ENCODE measurements at regions not wholly inside any gene's neighbourhood (a gene's known extent, or its start where the extent isn't known, plus 50 kb on each side); places are given as distances from the start of the nearest gene placed in this dataset.

DNA sequence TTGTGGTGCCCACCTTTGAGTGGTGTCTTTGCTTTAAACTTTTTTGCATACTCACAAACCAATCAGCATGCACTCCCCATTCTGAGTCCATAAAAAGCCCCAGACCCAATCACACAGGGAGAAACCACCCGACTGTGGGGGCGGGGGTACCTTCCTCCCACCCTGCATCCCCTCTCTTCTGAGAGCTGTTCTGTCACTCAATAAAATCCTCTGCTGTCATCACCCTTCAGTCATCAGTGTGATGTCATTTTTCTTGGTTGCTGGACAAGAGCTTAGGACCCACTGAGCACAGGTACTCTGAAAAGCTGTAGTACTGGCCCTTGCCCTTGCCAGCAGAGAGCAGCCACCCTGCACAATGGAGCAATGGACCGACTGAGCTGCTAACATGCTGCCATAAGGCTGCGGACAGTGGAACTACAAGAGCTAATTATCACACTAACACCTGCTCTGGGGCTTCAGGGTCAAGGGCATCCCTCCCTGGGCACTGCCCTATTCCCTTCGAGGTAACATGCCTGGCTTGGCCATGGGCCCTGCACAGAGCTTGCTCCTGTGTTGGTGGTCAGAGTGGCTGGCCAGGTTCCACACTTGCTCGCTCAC lies 62.9 kb upstream of the PGRMC2 start (continued):
- TF ChIP-seq GABPA (tag; conservative IDR thresholded peaks at IDR 0.05; ENCODE audit: low read depth) (0 out of 2 replicates have a peak, but pooled peaks have one; percentile 3), TRIM25 (IDR thresholded peaks at IDR 0.05; ENCODE audit: borderline replicate concordance) (no peak), RBFOX2 (IDR thresholded peaks at IDR 0.05; ENCODE audit: low read depth, low read length) (0 out of 2 replicates have a peak, but pooled peaks have one; percentile 15), GABPB1 (CRISPR knock-in tag; IDR thresholded peaks at IDR 0.05) (0 out of 2 replicates have a peak, but pooled peaks have one; percentile 5), MTA1 (IDR thresholded peaks at IDR 0.05; ENCODE audit: borderline replicate concordance) (no peak), OTX1 (CRISPR knock-in tag; IDR thresholded peaks at IDR 0.05) (no peak), ZBTB33 (CRISPR knock-in tag; IDR thresholded peaks at IDR 0.05) (no peak), ZNF57 (CRISPR knock-in tag; IDR thresholded peaks at IDR 0.05) (no peak), MEIS2 (IDR thresholded peaks at IDR 0.05; ENCODE audit: partially characterized antibody) (peak; percentile 77), ATF1 (CRISPR knock-in tag; IDR thresholded peaks at IDR 0.05) (no peak), ATF1 (tag; IDR thresholded peaks at IDR 0.05) (no peak), ZNF23 (CRISPR knock-in tag; IDR thresholded peaks at IDR 0.05) (no peak), KAT7 (CRISPR knock-in tag; IDR thresholded peaks at IDR 0.05; ENCODE audit: borderline replicate concordance) (no peak), ETS2 (tag; IDR thresholded peaks at IDR 0.05; ENCODE audit: borderline replicate concordance, poor library complexity, severe bottlenecking) (no peak), SIX5 (IDR thresholded peaks at IDR 0.05; ENCODE audit: borderline replicate concordance in 1 of 2, insufficient read depth in 1 of 2, low read depth in 1 of 2, low read length in 2 of 2) (no peak), L3MBTL2 (IDR thresholded peaks at IDR 0.05) (no peak), ZMIZ1 (IDR thresholded peaks at IDR 0.05; ENCODE audit: low read depth in 2 of 2, low read length in 2 of 2) (no peak), GATAD2A (IDR thresholded peaks at IDR 0.05) (no peak), HDAC6 (IDR thresholded peaks at IDR 0.05; ENCODE audit: low read depth, low read length) (no peak)
- TF ChIP-seq, protein P1, sequence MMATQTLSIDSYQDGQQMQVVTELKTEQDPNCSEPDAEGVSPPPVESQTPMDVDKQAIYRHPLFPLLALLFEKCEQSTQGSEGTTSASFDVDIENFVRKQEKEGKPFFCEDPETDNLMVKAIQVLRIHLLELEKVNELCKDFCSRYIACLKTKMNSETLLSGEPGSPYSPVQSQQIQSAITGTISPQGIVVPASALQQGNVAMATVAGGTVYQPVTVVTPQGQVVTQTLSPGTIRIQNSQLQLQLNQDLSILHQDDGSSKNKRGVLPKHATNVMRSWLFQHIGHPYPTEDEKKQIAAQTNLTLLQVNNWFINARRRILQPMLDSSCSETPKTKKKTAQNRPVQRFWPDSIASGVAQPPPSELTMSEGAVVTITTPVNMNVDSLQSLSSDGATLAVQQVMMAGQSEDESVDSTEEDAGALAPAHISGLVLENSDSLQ (IDR thresholded peaks at IDR 0.05): peak; percentile 53
- TF ChIP-seq, protein P2, sequence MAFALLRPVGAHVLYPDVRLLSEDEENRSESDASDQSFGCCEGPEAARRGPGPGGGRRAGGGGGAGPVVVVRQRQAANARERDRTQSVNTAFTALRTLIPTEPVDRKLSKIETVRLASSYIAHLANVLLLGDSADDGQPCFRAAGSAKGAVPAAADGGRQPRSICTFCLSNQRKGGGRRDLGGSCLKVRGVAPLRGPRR (CRISPR knock-in tag; IDR thresholded peaks at IDR 0.05): no peak
